ENCODE measurements at regions not wholly inside any gene's neighbourhood (a gene's known extent, or its start where the extent isn't known, plus 50 kb on each side); places are given as distances from the start of the nearest gene placed in this dataset.
"Not testable (repeated sequence)": the region's sequence is repeated elsewhere in the genome, so short reads cannot be mapped to it uniquely, and the experiment has no call there.

DNA sequence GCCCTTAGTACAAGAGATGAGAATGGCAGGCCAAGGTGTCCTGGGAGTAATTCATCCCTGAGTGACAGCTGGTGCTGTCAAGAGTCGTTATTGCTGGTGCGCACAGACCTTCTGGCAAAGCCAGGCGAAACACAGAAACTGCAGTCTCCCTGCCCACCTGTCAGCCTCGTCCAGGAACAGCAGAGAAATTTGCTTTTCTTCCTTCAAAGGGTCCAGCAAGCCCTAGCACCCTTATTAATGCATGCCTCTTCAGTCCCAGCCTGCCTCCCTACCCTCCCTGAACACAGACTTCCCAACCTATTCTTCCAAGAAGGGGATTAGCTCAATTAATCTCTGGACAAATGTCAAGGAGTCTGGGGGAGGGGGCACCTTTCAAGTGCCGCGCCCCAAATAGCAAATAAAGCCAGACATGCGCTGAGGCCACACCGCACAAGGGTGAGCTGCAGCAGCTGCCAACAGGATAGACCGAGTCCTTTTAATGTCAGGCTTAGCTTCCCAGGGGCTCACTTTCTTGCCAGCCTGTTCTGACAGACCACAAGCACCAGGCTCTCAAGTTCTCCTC, 250.7 kb upstream of the RASGEF1B start:
- no peak for DNase-seq

GRCh38 chr4:81715757-81716156, 244.1 kb upstream of the RASGEF1B start:
- DNase-seq: no peak

DNA sequence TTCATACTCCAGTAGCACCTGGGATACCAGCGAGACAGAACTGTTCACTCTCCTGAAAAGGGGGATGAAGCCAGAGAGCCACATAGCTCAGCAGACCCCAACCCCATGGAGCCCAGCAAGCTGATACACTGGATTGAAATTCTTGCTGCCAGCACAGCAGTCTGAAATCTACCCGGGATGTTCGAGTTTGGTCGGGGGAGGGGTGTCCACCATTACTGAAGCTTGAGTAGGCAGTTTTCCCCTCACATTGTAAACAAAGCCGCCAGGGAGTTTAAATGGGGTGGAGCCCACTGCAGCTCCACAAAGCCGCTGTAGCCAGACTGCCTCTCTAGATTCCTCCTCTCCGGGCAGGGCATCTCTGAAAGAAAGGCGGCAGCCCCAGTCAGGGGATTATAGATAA, 243.7 kb upstream of the RASGEF1B start:
- not testable (repeated sequence) for DNase-seq

DNA sequence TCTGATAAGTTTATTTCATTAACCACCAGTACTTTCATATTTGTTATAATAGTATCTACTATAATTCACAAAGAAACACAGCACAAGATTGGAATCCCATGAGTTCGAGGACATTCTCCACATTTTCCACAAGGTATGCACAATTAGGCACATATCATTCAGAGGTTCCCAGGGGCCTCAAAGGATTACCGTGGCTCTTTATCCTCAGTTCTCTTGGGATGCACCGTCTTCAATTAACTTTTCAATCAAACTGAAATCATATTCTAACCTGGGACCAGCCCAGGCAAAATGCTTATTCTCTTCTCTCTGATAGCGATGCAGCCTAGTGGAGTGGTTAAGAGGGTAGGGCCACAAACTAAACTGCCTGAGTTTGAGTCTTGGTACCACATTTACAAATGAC, 242.6 kb upstream of the RASGEF1B start:
- DNase-seq: no peak

DNA sequence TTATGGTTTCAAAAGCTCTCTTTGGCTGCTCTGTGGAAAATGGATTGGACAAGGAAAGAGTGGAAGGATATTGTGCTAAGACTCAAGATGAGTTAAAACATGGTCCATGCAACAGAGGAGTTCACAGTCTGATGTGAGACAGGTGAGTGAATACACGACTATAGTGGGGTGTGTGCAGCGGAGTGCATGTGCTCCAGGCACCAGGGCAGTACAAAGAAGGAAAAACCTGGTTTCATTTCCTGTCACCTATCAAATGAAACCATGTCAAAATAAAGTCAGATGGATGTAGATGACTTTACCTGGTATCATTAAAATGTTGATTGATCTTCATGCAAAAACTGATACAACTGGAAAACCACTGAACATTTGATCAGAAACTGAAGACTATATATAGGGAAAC, 241.0 kb upstream of the RASGEF1B start:
- DNase-seq: no peak

DNA sequence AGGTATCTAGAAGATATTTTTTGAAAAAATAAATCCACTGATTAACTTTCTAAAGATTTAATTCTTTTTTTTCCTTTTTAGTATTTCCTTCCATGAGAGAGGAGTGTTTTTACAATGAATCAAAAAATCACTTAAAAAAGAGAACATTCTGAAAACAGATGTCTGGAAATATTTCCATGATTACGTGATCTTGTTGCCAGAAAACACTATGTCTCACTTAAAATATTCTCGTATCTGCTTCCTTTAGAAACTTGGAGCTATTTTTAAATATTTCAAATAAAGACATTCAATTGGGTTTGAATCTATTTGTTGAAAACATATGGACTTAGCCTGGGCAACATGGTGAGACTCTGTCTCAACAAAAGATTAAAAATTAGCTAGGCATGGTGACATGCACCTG, 232.8 kb upstream of the RASGEF1B start:
- no peak for DNase-seq

GRCh38 chr4:81700189-81700588, 228.5 kb upstream of the RASGEF1B start:
- no peak for DNase-seq

- DNase-seq: no peak
Observed at GRCh38 chr4:81698538-81699296, 227.0 kb upstream of the RASGEF1B start.

DNA sequence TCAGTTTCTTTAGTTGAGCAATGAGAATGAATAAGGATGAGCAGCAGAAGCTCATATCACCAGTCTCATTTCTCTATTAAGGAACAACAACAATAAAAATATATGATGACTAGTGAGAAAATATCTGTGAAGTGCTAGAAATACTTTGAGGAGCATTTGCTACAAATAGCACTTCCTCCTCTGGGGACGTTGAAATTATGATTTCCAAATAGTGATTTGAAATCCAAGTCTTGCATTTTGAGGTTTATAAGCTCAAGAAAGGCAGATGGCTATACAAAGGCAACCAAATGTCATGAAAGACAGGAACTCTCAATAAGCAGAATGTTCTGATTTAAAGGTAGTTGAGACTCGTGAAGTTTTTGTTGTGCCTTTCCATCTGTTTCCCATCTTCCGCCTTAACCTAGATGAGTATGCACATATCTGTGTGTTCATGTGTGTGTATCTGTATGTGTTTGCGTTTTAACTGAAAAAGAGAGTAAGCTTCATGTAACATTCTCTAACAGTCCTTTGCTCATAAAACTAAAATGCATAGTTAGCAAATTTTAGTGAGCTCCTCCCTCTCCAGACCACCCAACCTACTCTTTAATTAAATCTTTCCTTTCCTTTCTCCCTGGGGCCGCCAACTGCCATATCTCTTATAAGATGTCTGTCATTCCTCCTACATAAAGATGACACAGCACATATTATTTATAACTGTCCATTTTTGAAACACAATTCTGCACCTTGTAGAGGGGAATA, 222.6 kb upstream of the RASGEF1B start:
- no peak for DNase-seq

DNA sequence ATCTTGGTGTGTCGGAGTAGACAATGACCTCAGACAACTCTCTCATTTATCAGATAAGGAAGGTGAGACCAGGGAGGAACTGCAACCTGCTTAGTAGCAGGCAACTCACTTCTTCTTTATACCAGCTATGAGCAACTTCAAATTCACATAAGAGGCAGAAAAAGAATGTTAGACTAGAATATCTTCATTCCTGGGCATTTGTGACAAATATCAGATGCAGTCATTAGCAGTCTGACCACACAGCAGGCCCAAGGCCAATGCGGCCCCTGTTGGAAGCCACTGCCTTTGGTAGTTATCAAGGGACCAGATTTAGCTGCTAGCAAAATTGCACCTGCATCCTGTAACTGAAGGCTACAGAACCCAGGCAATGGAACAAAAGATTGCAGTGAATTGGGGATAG, 219.2 kb upstream of the RASGEF1B start:
- no peak for DNase-seq

DNA sequence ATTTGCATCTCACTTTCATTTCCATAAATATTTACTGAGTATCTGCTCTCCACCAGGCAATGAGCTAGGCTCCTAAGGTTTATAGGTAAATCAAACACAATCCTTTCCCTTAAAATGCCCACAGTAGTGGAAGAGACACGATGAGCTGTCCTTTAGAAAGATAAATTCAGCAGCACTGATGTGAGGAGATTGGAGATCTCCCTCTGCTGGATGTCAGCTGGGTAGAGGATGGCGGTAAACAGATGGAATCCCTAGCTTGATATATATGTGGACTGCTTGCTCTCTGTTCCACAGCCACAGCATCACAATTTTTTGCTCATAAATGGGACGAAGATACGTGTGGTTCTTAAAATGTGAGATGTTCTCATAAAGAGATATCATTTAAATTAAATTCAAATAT, 216.4 kb upstream of the RASGEF1B start:
- no peak for DNase-seq

DNA sequence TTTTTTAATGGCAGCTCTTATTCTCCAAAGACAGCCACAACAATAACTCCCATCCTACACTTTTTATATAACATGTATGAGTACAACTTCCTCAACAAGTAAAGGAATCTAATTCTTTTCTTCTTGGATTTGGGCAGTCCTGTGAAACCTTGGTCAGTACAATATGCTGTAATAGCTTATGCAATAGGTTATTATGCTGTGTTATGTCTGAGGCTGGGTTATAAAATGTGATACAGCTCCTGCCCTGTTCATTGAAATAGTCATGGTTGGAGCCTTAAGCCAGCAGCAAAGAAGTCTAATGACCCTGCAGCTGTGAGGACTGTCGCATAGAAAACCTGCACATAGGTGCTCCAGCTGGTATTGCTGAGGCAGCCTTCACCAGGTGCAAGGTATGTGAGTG, 215.8 kb upstream of the RASGEF1B start:
- DNase-seq: no peak

GRCh38 chr4:81685104-81685503, 213.4 kb upstream of the RASGEF1B start:
- no peak for DNase-seq

DNA sequence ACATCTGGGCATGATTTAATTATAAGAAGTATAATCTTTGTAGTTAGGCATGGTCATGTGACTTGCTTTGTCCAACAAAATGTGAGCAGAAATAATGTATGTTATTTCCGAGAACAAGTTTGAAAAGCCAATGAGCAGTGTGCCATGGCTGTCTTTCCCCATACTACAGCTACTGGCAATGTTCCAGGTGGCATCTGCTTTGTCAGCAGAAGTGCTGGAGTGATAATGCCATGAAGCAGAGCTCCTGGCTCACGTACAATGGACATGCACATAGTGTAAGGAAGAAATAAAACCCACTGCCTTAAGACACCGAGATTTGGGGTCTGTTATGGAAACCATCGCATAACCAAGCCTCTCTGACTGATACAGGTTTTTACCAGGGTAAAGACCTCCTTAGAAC, 212.6 kb upstream of the RASGEF1B start:
- DNase-seq: no peak

DNA sequence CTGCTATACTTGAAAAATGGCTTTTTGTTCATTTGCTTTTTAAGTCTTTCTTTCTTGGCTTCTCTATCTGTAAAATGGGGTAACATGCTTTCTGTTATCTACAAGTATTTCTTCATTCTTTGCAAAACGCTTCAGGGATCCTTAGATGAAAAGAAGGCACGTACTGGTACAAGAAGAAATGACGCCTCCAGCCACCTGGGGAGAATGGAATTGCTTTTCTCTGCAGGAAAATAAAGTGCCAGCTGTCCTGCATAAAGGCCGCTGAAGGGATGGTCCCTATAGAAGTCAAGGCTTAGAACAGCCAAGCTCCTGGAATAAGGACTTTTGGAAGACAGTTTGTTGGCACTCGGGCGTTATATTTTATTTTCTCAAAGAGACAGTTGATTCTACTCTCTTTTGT, 210.8 kb upstream of the RASGEF1B start:
- DNase-seq: no peak

DNA sequence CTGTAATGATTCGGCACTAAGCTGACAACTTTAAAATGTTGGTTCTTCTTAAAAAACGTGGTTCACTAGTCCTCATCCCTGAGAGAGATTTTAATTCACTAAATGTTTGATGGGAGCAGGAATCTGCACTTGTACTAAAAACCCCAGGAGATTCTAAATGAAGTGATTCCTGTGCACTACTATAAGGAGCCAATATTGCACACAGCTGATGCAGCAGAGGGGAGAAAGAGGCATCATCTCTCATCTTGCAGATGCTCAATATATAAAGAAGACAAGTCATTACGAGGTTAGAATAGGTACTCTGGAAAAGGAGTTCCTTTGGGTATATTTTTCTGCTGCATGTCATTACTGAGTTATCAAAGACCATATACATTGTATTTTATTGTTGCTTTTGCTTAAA, 207.6 kb upstream of the RASGEF1B start:
- DNase-seq: no peak

GRCh38 chr4:81678801-81679200, 207.1 kb upstream of the RASGEF1B start:
- no peak for DNase-seq

- DNase-seq: no peak
Observed at GRCh38 chr4:81676537-81676936, 204.8 kb upstream of the RASGEF1B start.

- no peak for DNase-seq
Observed at GRCh38 chr4:81675791-81676393, 204.2 kb upstream of the RASGEF1B start.

- no peak for DNase-seq
Observed at GRCh38 chr4:81673961-81674360, 202.3 kb upstream of the RASGEF1B start.

DNA sequence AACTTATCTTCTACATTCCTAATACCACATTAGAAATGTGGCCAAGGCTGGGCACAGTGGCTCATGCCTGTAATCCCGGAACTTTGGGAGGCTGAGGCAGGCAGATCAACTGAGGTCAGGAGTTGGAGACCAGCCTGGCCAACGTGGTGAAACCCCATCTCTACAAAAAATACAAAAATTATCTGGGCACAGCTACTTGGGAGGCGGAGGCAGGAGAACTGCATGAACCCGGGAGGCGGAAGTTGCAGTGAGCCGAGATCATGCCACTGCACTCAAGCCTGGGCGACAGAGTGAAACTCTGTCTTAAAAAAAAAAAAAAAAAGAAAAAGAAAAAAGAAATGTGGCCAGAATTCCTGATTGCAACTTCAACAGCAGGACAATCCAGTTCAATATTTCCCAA, 196.6 kb upstream of the RASGEF1B start:
- DNase-seq: not testable (repeated sequence)

- DNase-seq: no peak
Observed at GRCh38 chr4:81667539-81667938, 195.8 kb upstream of the RASGEF1B start.

DNA sequence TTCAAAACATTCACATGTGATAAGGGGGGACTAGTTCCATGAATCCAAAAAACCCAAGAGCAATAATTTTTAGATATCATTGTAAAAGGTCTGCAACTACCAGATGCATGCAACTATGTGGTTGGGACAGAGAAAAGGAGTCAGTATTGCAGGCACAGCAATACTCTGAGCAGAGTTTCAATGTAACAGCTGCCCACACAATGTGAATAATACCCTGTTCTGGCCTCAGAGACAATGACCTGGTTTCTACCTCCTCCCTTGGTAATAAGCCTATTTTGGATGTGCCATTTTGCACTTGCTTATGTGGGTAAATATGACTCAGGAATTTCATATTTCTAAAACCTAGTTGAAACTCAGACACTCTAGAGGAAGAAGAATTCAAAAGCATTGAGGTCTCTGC, 194.8 kb upstream of the RASGEF1B start:
- DNase-seq: no peak

Measured in left kidney (tissue), 1 donor.